ENCODE measurements at regions not wholly inside any gene's neighbourhood (a gene's known extent, or its start where the extent isn't known, plus 50 kb on each side); places are given as distances from the start of the nearest gene placed in this dataset.

DNA sequence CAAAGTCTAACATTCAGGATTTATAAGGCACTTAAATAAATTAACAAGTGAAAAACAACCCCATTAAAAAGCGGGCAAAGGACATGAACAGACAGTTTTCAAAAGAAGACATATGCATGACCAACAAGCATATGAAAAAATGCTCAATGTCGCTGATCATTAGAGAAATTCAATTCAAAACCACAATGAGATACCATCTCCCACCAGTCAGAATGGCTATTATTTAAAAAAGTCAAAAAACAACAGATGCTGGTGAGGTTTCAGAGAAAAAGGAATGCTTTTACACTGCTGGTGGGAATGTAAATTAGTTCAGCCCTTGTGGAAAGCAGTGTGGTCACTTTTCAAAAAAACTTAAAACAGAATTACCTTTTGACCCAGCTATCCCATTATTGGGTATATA, 60.7 kb upstream of the BDKRB2 start:
- peaks cover 43 to 45% of the 10 kb centered on the region in 2 donors for H3K27me3 Mint-ChIP-seq
- no peaks in the 10 kb centered on the region for H3K4me1 Mint-ChIP-seq (ENCODE audit: low read depth in 2 of 2)
- no peak overlapping the region for H3K4me3 Mint-ChIP-seq
- ATAC-seq (replicated peaks) (no peak), DNase-seq (no peak)
- H3K27ac Mint-ChIP-seq = no peak overlapping the region
- peaks cover 1 to 7% of the 10 kb centered on the region in 2 donors for H3K9me3 Mint-ChIP-seq
- H3K36me3 Mint-ChIP-seq (ENCODE audit: insufficient read depth) = no peaks in the 10 kb centered on the region

DNA sequence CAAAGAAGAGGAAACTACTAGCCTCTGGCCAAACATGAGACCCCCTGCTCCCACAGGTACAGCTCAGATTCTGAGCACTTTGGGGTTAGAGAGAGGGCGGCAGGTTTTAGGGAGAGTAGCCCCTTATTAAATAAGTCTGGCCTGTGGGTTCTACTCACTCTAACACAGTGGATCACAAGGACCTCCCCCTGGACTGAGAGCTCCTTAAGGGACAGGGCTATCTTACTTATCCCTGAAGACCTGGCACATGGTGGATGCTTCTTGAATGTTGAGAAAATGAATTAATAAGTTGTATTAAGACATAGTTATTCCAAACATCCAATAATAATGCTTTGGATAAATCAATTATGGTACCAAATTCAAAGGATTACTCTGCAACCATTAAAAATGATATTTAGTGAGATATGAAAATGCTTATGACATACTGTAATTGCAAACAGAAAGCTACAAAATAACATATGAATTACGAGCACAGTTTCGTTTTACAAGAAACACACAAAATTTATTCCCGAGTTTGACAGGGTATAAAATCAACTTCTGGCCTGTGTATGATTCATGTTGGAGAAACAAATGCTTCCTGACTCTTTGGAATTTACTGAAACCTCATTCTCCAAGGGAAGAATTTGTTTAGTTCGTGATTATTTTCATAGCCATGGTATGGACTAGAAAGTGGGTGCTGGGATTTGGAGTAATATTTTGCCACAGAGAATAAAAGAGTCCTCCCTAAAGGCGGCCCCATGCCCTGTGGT, 59.3 kb upstream of the BDKRB2 start:
- H3K9me3 Mint-ChIP-seq = peaks cover 1 to 7% of the 10 kb centered on the region in 2 donors
- H3K27ac Mint-ChIP-seq = no peak overlapping the region
- no peaks in the 10 kb centered on the region for H3K4me1 Mint-ChIP-seq (ENCODE audit: low read depth in 2 of 2)
- H3K36me3 Mint-ChIP-seq (ENCODE audit: insufficient read depth) = no peaks in the 10 kb centered on the region
- ATAC-seq (replicated peaks) (no peak), DNase-seq (no peak)
- no peak overlapping the region for H3K4me3 Mint-ChIP-seq
- peaks cover 53 to 58% of the 10 kb centered on the region in 2 donors for H3K27me3 Mint-ChIP-seq

DNA sequence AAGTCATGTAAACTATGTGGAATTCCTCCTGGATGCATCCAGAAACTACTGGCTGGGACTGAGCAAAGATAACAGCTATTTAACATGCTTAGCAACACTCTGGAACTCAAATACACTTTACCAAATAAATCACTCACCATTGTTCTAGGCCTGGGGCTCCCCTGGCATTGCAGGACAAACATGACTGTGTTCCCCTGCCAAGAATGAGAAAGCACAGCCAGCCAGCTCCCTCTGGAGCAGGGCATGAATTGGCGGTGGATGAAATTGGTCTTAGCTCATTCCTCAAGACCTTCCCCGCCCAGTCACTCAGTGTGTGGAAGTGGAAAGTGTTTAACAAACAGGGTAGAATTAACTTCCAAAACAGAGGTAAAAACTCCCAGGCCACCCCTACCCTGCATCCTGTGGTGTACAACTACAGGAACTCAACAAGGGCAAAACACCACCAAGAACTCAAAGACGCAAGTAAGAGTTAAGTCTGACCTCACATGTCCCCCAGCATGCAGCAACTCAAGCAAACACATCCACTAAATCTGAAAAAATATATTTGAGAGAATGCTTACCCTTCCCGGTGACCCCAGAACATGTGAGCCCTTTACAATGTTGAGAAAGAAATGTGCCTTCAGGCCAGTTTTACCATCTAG, 58.4 kb upstream of the BDKRB2 start:
- H3K36me3 Mint-ChIP-seq (ENCODE audit: insufficient read depth) = no peaks in the 10 kb centered on the region
- DNase-seq (no peak), ATAC-seq (replicated peaks) (no peak)
- no peak overlapping the region for H3K4me3 Mint-ChIP-seq
- H3K9me3 Mint-ChIP-seq = peaks cover 1 to 7% of the 10 kb centered on the region in 2 donors
- H3K27ac Mint-ChIP-seq = no peak overlapping the region
- peaks cover 56 to 67% of the 10 kb centered on the region in 2 donors for H3K27me3 Mint-ChIP-seq
- H3K4me1 Mint-ChIP-seq (ENCODE audit: low read depth in 2 of 2) = no peaks in the 10 kb centered on the region

DNA sequence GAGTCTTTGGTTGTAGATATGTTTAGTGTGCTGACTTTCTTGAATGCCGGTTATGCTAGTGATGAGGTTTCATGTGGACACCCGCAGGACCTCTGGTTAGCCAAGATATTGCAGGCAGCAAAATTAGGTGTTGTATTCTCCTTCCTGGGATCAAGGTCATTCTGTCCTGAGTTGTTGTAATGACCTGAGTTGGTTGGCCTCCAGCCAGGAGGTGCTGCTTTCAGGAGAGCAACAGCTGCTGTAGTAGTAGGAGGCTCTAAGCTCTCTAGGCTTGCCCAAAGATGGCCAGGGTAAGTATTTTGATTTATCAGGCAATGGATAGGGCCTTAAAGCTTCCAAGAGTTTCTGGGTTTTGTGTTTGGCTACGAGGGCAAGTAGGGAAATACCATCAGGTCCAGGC, 56.0 kb upstream of the BDKRB2 start:
- Mint-ChIP-seq H3K4me1 (ENCODE audit: low read depth in 2 of 2) (no peaks in the 10 kb centered on the region), H3K36me3 (ENCODE audit: insufficient read depth) (no peaks in the 10 kb centered on the region), H3K27ac (no peak overlapping the region), H3K9me3 (peaks cover 1 to 7% of the 10 kb centered on the region in 2 donors), H3K4me3 (no peak overlapping the region), H3K27me3 (peaks cover 58 to 64% of the 10 kb centered on the region in 2 donors)
- ATAC-seq (replicated peaks) (no peak), DNase-seq (no peak)

DNA sequence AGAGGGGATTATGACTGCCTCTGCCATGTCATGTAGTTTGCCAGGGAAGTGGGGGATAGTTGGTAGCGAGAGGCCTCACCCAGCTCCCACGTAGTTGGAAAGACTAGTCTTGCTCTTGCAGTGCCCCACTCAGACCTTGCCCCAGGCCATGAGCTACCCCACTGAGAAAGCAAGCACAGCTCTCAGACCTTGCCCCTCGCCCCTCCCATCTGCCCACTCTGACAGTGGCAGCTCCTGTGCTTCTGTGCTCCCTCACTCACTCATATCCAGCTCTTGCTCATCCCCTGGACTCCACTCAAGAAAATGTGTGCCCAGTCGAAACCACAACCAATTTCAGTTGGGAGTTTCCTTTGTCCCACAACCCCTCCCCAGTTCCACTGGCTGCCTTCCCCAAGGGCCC, 55.5 kb upstream of the BDKRB2 start:
- DNase-seq (no peak), ATAC-seq (replicated peaks) (no peak)
- Mint-ChIP-seq H3K27me3 (peaks cover 58 to 64% of the 10 kb centered on the region in 2 donors), H3K9me3 (peaks cover 1 to 7% of the 10 kb centered on the region in 2 donors), H3K4me3 (no peak overlapping the region), H3K27ac (no peak overlapping the region), H3K4me1 (ENCODE audit: low read depth in 2 of 2) (no peaks in the 10 kb centered on the region), H3K36me3 (ENCODE audit: insufficient read depth) (no peaks in the 10 kb centered on the region)

DNA sequence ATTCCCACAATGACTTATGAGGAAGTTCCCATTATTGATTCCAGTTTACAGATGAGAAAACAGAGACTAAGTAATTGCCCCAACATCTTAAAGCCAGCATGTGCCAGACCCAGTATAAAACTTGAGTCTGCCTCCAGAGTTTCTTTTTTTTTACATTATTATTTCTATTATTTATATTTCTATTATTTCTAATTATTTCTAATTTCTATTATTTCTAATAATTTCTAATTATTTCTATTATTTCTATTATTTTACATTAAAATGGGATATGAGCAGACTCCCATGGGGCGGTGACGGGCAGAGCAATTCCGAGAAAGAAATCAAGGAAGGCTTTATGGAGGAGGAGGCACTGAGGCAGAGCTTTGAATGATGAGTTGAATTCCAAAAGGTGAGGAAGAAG, 54.4 kb upstream of the BDKRB2 start:
- ATAC-seq (replicated peaks) = no peak
- no peaks in the 10 kb centered on the region for H3K4me1 Mint-ChIP-seq (ENCODE audit: low read depth in 2 of 2)
- peaks cover 1 to 7% of the 10 kb centered on the region in 2 donors for H3K9me3 Mint-ChIP-seq
- H3K27ac Mint-ChIP-seq = no peak overlapping the region
- peaks cover 52 to 60% of the 10 kb centered on the region in 2 donors for H3K27me3 Mint-ChIP-seq
- H3K4me3 Mint-ChIP-seq = no peak overlapping the region
- DNase-seq = no peak
- H3K36me3 Mint-ChIP-seq (ENCODE audit: insufficient read depth) = no peaks in the 10 kb centered on the region

DNA sequence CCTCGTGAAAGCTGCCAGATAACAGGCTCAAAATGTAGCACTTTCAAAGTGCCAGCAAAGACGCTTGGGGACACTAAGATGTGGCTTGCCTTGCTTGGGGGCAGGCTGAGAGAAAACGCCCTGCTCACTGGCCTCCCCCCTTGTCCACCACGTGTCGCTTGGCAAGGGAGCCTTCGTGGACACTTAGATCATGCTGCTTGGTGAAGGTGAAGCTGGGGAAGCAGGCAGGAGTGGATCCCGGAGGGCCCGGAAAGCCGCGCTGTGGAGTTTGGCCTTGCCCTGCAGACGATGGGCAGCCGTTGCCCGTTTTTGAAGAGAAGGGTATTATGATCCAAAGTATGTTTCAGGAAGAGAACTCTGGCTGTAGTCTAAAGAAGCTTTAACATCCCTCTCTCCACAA, 53.4 kb upstream of the BDKRB2 start:
- ATAC-seq (replicated peaks) = no peak
- H3K36me3 Mint-ChIP-seq (ENCODE audit: insufficient read depth) = no peaks in the 10 kb centered on the region
- no peak for DNase-seq
- H3K4me3 Mint-ChIP-seq = no peak overlapping the region
- no peak overlapping the region for H3K27ac Mint-ChIP-seq
- H3K27me3 Mint-ChIP-seq = peaks cover 42 to 50% of the 10 kb centered on the region in 2 donors
- H3K9me3 Mint-ChIP-seq = peaks cover 1 to 7% of the 10 kb centered on the region in 2 donors
- H3K4me1 Mint-ChIP-seq (ENCODE audit: low read depth in 2 of 2) = no peaks in the 10 kb centered on the region

DNA sequence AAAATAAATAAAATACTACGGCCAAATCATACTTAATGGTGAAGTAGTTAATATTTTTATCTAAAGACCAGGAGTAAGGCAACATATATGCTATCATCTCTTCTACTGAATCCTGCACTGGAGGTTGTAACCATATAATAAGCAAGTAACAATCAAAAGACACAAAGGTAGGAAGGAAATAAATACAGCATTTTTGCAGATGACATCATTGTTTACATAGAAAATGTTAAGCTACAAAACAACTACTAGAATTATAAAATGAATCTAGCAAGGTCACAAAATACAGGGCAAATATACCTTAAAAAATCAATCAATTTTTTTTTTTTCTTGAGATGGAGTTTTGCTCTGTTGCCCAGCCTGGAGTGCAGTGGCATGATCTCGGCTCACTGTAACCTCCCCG, 51.6 kb upstream of the BDKRB2 start:
- Mint-ChIP-seq H3K4me1 (ENCODE audit: low read depth in 2 of 2) (no peaks in the 10 kb centered on the region), H3K9me3 (peaks cover under 1 to 4% of the 10 kb centered on the region in 2 donors), H3K27me3 (peaks cover 35 to 46% of the 10 kb centered on the region in 2 donors), H3K36me3 (ENCODE audit: insufficient read depth) (no peaks in the 10 kb centered on the region), H3K4me3 (no peak overlapping the region), H3K27ac (no peak overlapping the region)
- ATAC-seq (replicated peaks) (no peak), DNase-seq (no peak)
